Breast epithelium (tissue), 4 donors: ENCODE measurements at regions not wholly inside any gene's neighbourhood (a gene's known extent, or its start where the extent isn't known, plus 50 kb on each side); places are given as distances from the start of the nearest gene placed in this dataset.

Experiments used
- DNase-seq, 2 donors: peaks; one replicate each; pipeline ENCODE4 v3.0.0-alpha.2; 2019; ENCODE audit warnings: low spot score in 2 of 2
- H3K27ac ChIP-seq, 2 donors: fragments of 200-600 bp; sonication (generic) in 1 of 2; one replicate each; pipeline ENCODE4 v1.5.1; 2016 to 2019; ENCODE audit warnings: mild to moderate bottlenecking in 1 of 2
- H3K27me3 ChIP-seq, 2 donors: fragments of 200-600 bp; sonication (generic) in 1 of 2; one replicate each; pipeline versions ENCODE4 v1.5.1 to v1.6.0; 2017 to 2019; ENCODE audit warnings: control low read depth in 1 of 2, mild to moderate bottlenecking in 1 of 2
- H3K36me3 ChIP-seq: fragments of 200-600 bp; one replicate; pipeline ENCODE4 v1.5.1; 2019
- H3K4me1 ChIP-seq, 2 donors: fragments of 200-600 bp; sonication (generic); one replicate each; pipeline ENCODE4 v1.5.1; 2016 to 2019; ENCODE audit warnings: control low read depth in 1 of 2
- H3K4me3 ChIP-seq, 3 donors: fragments of 200-600 bp; sonication (generic); 1 replicate in 2 of 3; 2 replicates in 1 of 3; pipeline ENCODE4 v1.5.1; 2016 to 2019; ENCODE audit warnings: mild to moderate bottlenecking in 3 of 3, moderate library complexity in 2 of 3
- H3K9me3 ChIP-seq, 2 donors: fragments of 200-600 bp; sonication (generic) in 1 of 2; one replicate each; pipeline ENCODE4 v1.5.1; 2016 to 2019; ENCODE audit warnings: control low read depth in 1 of 2
- CTCF ChIP-seq, 3 donors: fragments of 450-650 bp; IDR thresholded peaks; one replicate each; pipeline ENCODE4 v1.5.1; 2016 to 2017; ENCODE audit warnings: antibody characterized with exemption in 3 of 3, mild to moderate bottlenecking in 3 of 3, moderate library complexity in 3 of 3
- POLR2A ChIP-seq: fragments of 450-650 bp; IDR thresholded peaks from one replicate; pipeline ENCODE4 v1.6.1; 2016; ENCODE audit warnings: antibody characterized with exemption, mild to moderate bottlenecking, moderate library complexity
- POLR2AphosphoS5 ChIP-seq, 3 donors: sonication (generic); formaldehyde crosslinking; IDR thresholded peaks; one replicate each; pipeline ENCODE4 v1.6.1; 2017; ENCODE audit warnings: antibody characterized with exemption in 3 of 3
- intact Hi-C: fragments of 100-400 bp; cut with DNase I; formaldehyde crosslinking; loops from one replicate; pipeline ENCODE4 v1.15.1; 2023; ENCODE audit warnings: low total_unique reads

DNA sequence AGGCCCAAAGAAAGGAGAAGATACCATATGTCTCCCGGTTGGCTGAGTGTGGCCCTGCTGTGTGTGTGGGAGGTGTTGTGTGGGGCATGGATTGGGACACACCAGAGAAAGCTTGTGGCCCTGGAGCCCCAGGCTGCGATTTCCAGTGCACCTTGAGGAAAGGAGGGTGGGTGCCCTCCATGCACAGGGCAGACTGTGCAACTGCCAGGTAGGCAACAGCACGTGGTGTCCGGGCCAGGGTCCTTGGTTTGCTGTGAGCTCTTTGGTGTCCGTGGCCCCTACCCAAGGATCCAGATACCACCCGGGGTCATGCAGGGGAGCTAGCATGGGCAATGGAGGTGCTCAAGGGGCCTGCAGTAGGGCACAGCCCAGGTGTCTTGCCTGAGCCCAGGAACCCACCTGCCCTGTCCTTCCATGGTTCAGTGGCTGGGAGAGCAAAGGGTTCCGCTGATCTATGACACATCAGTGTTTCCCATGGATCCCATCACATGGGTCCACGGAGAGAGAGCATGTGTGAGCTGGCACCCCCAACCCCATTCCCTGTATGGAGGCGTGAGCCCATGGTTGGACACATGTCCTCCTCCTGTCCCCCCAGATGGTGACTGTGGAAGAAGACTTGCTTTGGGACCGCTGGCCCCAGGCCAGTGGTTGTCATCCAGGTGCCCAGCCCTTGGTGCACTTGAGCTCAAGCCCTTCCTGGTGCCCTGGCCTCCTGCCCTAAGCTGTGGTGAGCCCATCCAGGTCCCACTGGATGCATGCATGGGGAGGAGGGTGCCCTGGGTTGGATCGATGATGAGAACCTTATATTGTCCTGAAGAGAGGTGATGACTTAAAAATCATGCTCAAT is 223.4 kb downstream of the SNRPN start:
- no peak overlapping the region for H3K27ac ChIP-seq
- intact Hi-C loops = no loop called here
- H3K4me3 ChIP-seq = no peak overlapping the region
- H3K4me1 ChIP-seq = no peaks in the 10 kb centered on the region
- H3K36me3 ChIP-seq = no peaks in the 10 kb centered on the region
- TF ChIP-seq POLR2AphosphoS5 (IDR thresholded peaks at IDR 0.05) (no peak), POLR2A (no peak), CTCF (IDR thresholded peaks at IDR 0.05) (no peak)
- peaks cover 91 to 93% of the 10 kb centered on the region in 2 donors for H3K9me3 ChIP-seq
- no peaks in the 10 kb centered on the region for H3K27me3 ChIP-seq
- peak; percentile 7 to 19 for DNase-seq

GRCh38 chr15:25178835-25179672 is 224.3 kb downstream of the SNRPN start:
- no peaks in the 10 kb centered on the region for H3K27me3 ChIP-seq
- peak; percentile 10 to 19 for DNase-seq
- H3K27ac ChIP-seq = no peak overlapping the region
- H3K9me3 ChIP-seq = peaks cover 87 to 91% of the 10 kb centered on the region in 2 donors
- no peaks in the 10 kb centered on the region for H3K36me3 ChIP-seq
- TF ChIP-seq CTCF (IDR thresholded peaks at IDR 0.05) = no peak
- no peak for TF ChIP-seq POLR2A
- TF ChIP-seq POLR2AphosphoS5 (IDR thresholded peaks at IDR 0.05) = no peak
- no peaks in the 10 kb centered on the region for H3K4me1 ChIP-seq
- no peak overlapping the region for H3K4me3 ChIP-seq
- intact Hi-C loops = no loop called here

- H3K4me3 ChIP-seq = no peak overlapping the region
- no peaks in the 10 kb centered on the region for H3K27me3 ChIP-seq
- peak; percentile 6 to 11 for DNase-seq
- intact Hi-C loops = no loop called here
- H3K27ac ChIP-seq = no peak overlapping the region
- H3K9me3 ChIP-seq = peaks cover 81 to 90% of the 10 kb centered on the region in 2 donors
- TF ChIP-seq CTCF (IDR thresholded peaks at IDR 0.05) (no peak), POLR2A (no peak), POLR2AphosphoS5 (IDR thresholded peaks at IDR 0.05) (no peak)
- H3K36me3 ChIP-seq = no peaks in the 10 kb centered on the region
- H3K4me1 ChIP-seq = no peaks in the 10 kb centered on the region
Measured at GRCh38 chr15:25179673-25180511, 225.1 kb downstream of the SNRPN start.

DNA sequence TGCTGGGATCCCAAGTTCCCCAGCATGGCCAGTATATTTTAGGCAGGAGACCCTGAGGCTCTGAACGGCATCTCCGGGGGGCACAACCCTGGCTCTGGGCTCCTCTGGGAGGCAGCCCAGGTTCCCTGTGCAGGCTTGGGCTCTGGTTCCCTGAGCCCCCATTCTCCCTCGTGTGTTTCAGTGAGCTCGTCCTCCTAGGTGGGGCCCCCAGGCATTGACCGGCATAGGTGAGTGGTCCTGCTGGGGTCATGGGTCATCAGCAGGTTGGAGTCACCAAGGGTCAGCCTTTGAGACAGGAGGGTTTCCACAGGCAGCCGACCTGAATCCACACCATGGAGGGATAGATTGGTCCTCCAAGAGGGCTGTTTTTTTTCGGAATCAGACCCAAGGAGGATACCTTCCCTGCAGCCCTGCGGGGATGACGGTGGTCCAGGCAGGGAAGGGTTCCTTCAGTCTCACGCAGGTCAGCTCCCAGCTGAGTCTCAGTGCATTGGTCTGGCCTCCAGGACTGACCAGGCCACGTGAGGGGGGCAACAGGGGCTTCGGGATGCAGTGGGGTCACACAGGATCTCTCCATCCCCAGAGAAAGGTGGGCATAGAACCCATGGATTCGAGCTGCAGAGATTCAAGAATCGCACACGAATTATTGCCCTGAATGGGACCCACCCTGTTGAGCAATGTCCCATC is 226.0 kb downstream of the SNRPN start:
- H3K9me3 ChIP-seq = peaks cover 78 to 89% of the 10 kb centered on the region in 2 donors
- no peak for TF ChIP-seq POLR2A
- TF ChIP-seq POLR2AphosphoS5 (IDR thresholded peaks at IDR 0.05) = no peak
- TF ChIP-seq CTCF (IDR thresholded peaks at IDR 0.05) = no peak
- no peak overlapping the region for H3K4me3 ChIP-seq
- H3K36me3 ChIP-seq = no peaks in the 10 kb centered on the region
- no peaks in the 10 kb centered on the region for H3K4me1 ChIP-seq
- H3K27ac ChIP-seq = no peak overlapping the region
- intact Hi-C loops = no loop called here
- H3K27me3 ChIP-seq = no peaks in the 10 kb centered on the region
- DNase-seq = peak in 1 of 2 donors; percentile 6
